Peyer's patch (tissue), 4 donors: ENCODE measurements at regions not wholly inside any gene's neighbourhood (a gene's known extent, or its start where the extent isn't known, plus 50 kb on each side); places are given as distances from the start of the nearest gene placed in this dataset.

ENCODE experiments used
- POLR2A ChIP-seq, 2 donors: fragments of 450-650 bp; IDR thresholded peaks; one replicate each; pipeline ENCODE4 v1.5.1; 2017; ENCODE audit warnings: antibody characterized with exemption in 2 of 2, mild to moderate bottlenecking in 2 of 2, moderate library complexity in 2 of 2
- TF ChIP-seq, protein P1 (sequence below), 6 experiments: fragments of 450-650 bp in 4 of 6; fragments of 200-600 bp in 2 of 6; sonication (generic) in 1 of 6; IDR thresholded peaks; one replicate each; pipeline ENCODE4 v1.5.1; 2017 to 2019; ENCODE audit warnings: antibody characterized with exemption in 6 of 6, mild to moderate bottlenecking in 3 of 6, moderate library complexity in 1 of 6

DNA sequence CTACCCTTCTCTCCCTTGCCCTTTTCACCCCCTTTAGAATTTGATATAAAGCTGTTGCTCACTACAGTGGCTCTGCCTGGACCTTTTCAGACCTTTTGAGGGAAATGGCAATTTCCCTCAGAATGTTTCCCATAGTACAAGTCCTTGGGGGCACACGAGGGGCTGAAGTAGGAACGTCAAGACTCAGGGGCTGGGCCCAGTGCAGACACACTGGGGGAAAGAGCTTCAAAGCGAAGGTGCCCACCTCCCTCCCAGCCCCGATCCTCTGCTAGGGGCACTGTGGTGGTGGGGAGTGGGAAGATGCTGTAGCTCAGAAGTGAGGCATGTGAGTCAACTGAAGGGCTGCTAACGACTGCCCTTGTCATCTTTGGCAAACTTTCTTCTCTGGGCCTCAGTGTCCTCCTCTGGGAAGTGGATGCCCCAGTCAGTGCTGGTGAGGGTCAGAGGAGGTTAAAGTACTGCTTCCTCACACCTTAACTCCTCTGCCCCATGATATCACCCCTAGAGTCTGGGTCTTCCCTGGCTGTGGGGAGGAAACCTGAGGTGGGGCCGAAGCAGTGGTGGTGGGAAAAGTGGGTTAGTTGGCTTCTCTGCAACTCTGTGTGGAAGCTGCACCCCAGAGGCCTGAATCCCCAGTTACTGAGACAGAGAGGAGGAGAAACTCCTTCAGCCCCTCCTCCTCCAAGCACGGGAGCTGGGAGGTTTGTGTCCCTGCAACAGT lies 425.3 kb upstream of the B3GAT1 start:
- TF ChIP-seq, protein P1, sequence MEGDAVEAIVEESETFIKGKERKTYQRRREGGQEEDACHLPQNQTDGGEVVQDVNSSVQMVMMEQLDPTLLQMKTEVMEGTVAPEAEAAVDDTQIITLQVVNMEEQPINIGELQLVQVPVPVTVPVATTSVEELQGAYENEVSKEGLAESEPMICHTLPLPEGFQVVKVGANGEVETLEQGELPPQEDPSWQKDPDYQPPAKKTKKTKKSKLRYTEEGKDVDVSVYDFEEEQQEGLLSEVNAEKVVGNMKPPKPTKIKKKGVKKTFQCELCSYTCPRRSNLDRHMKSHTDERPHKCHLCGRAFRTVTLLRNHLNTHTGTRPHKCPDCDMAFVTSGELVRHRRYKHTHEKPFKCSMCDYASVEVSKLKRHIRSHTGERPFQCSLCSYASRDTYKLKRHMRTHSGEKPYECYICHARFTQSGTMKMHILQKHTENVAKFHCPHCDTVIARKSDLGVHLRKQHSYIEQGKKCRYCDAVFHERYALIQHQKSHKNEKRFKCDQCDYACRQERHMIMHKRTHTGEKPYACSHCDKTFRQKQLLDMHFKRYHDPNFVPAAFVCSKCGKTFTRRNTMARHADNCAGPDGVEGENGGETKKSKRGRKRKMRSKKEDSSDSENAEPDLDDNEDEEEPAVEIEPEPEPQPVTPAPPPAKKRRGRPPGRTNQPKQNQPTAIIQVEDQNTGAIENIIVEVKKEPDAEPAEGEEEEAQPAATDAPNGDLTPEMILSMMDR (IDR thresholded peaks at IDR 0.05): no peak
- TF ChIP-seq POLR2A (IDR thresholded peaks at IDR 0.05): no peak
